K562 (cell line): ENCODE measurements at regions not wholly inside any gene's neighbourhood (a gene's known extent, or its start where the extent isn't known, plus 50 kb on each side); places are given as distances from the start of the nearest gene placed in this dataset.

Experiments used
- ATAC-seq: fragments of 200-7000 bp; cut with Tn5 transposase; 3 replicates; pipeline ENCODE4 v1.9.1; 2020; ENCODE audit warnings: moderate library complexity
- BruUV-seq: library from RNA; stranded (reverse); fragments of 400-500 nt; replicated peaks from 2 replicates; lab custom pipeline; 2021; lab: Mats Ljungman, UMichigan
- CTCF ChIA-PET: fragments of 300-600 bp; formaldehyde crosslinking; extraction: SDS; loops from one replicate; lab custom pipeline; 2021; ENCODE audit warnings: low intra/inter-chr PET ratio; lab: Yijun Ruan, JAX
- POLR2A ChIA-PET: fragments of 300-600, 350-650 bp; sonication (Branson Sonifier 250); formaldehyde crosslinking; extraction: SDS; loops from one replicate; lab custom pipeline; 2021; ENCODE audit warnings: antibody characterized with exemption, inconsistent platforms; lab: Yijun Ruan, JAX
- DNase-seq, 4 experiments: peaks; one replicate each; pipeline versions ENCODE4 v3.0.0 to v3.0.0-alpha.2; 2011 to 2018; ENCODE audit warnings: low spot score in 3 of 4, mixed read lengths in 3 of 4; ENCODE audit errors: extremely low read depth in 1 of 4
- FAIRE-seq: peaks from 2 replicates; lab custom pipeline; 2011; peaks lifted over from hg19 to GRCh38; lab: Jason Lieb, UNC
- H2AFZ ChIP-seq: 2 replicates; pipeline ENCODE4 v1.6.0; 2011; ENCODE audit warnings: low read depth, low read length, control low read depth, inconsistent platforms
- H3K27ac ChIP-seq: fragments of 200-600 bp; 3 replicates; pipeline ENCODE4 v1.8.0; 2011; ENCODE audit warnings: low read depth, mild to moderate bottlenecking, control low read depth, inconsistent platforms, low read length, moderate library complexity, mixed read lengths; ENCODE audit errors: extremely low read depth
- H3K27me3 ChIP-seq, 2 experiments: fragments of 300-600 bp in 1 of 2; 2 replicates in 1 of 2; 3 replicates in 1 of 2; pipeline versions ENCODE4 v1.6.0 to v1.8.0; 2011; ENCODE audit warnings: inconsistent platforms in 2 of 2, low read length in 2 of 2, mild to moderate bottlenecking in 1 of 2, mixed read lengths in 1 of 2, moderate library complexity in 1 of 2; ENCODE audit not compliant: control insufficient read depth in 2 of 2, insufficient read depth in 2 of 2
- H3K36me3 ChIP-seq: fragments of 300-600 bp; 3 replicates; pipeline ENCODE4 v1.8.0; 2011; ENCODE audit warnings: mild to moderate bottlenecking, low read length, inconsistent platforms; ENCODE audit not compliant: control insufficient read depth, insufficient read depth
- H3K4me1 ChIP-seq, 2 experiments: fragments of 200-600 bp in 1 of 2; replicated peaks in 1 of 2; 2 replicates in 1 of 2; 3 replicates in 1 of 2; pipeline versions ENCODE4 v1.5.1 to v1.8.0; 2011; ENCODE audit warnings: inconsistent platforms in 2 of 2, low read length in 2 of 2, mild to moderate bottlenecking in 1 of 2, mixed read lengths in 1 of 2, moderate library complexity in 1 of 2; ENCODE audit not compliant: control insufficient read depth in 2 of 2, insufficient read depth in 2 of 2
- H3K4me2 ChIP-seq: 2 replicates; pipeline ENCODE4 v1.6.1; 2011; ENCODE audit warnings: low read length, control low read depth, inconsistent platforms, mixed read lengths; ENCODE audit not compliant: insufficient read depth
- H3K4me3 ChIP-seq: fragments of 200-600 bp; sonication (generic), shearing (Covaris generic); 2 replicates; pipeline ENCODE4 v1.5.1; 2016; ENCODE audit warnings: control low read depth, inconsistent platforms
- H3K79me2 ChIP-seq: fragments of 200-600 bp; 3 replicates; pipeline ENCODE4 v1.8.0; 2011; ENCODE audit warnings: low read length, inconsistent platforms; ENCODE audit not compliant: control insufficient read depth, insufficient read depth
- H3K9ac ChIP-seq, 2 experiments: 2 replicates each; pipeline versions ENCODE4 v1.6.0 to v1.6.1; 2011; ENCODE audit warnings: low read depth in 2 of 2, low read length in 2 of 2, control low read depth in 1 of 2, inconsistent platforms in 1 of 2, mild to moderate bottlenecking in 1 of 2, mixed read lengths in 1 of 2; ENCODE audit not compliant: insufficient read depth in 1 of 2
- H3K9me1 ChIP-seq: one replicate; pipeline ENCODE4 v1.6.0; 2011; ENCODE audit warnings: inconsistent platforms, mild to moderate bottlenecking, low read length, moderate library complexity; ENCODE audit not compliant: control insufficient read depth, insufficient read depth
- H3K9me3 ChIP-seq: replicated peaks from 2 replicates; pipeline ENCODE4 v1.5.1; 2011; ENCODE audit warnings: low read depth, low read length, inconsistent platforms; ENCODE audit not compliant: control insufficient read depth, insufficient read depth
- H4K20me1 ChIP-seq: replicated peaks from 2 replicates; pipeline ENCODE4 v1.6.1; 2011; ENCODE audit warnings: low read length, inconsistent platforms, mixed read lengths; ENCODE audit not compliant: control insufficient read depth, insufficient read depth
- CHCHD3 ChIP-seq: fragments of 250-450 bp; sonication (Bioruptor Pico); IDR thresholded peaks from 2 replicates; pipeline ENCODE4 v2.1.2; 2022; ENCODE audit warnings: mild to moderate bottlenecking
- CHD1 ChIP-seq: fragments of 200-600 bp; sonication (generic); IDR thresholded peaks from one replicate; pipeline ENCODE4 v1.6.1; 2012; ENCODE audit warnings: mild to moderate bottlenecking, moderate library complexity, low read length, inconsistent platforms
- EWSR1 ChIP-seq: fragments of 450-650 bp; IDR thresholded peaks from 2 replicates; pipeline ENCODE4 v1.6.1; 2018; ENCODE audit warnings: borderline replicate concordance, mild to moderate bottlenecking, low read depth, moderate library complexity; ENCODE audit not compliant: partially characterized antibody
- ZBTB5 ChIP-seq: fragments of 450-650 bp; IDR thresholded peaks from 2 replicates; pipeline ENCODE4 v1.6.1; 2017; ENCODE audit warnings: antibody characterized with exemption
- ZNF589 ChIP-seq: fragments of 200-800 bp; sonication (Bioruptor generic); IDR thresholded peaks from 2 replicates; pipeline ENCODE4 v1.6.1; 2016; ENCODE audit warnings: low read depth, missing genetic modification characterization, missing compliant biosample characterization
- WGBS: fragments of 100-300 bp; shearing (Covaris generic); methylation state at CpG from one replicate; pipeline ENCODE4 v1.1.6; 2016; ENCODE audit warnings: low coverage, mixed read lengths; ENCODE audit not compliant: insufficient coverage; ENCODE audit errors: missing lambda C conversion rate; 5-methylcytosine and 5-hydroxymethylcytosine counted together
- in situ Hi-C: fragments of 300-500 bp; cut with MboI; formaldehyde crosslinking; loops from 4 replicates; pipeline ENCODE4 v1.15.0; 2018; ENCODE audit warnings: inconsistent platforms, mixed read lengths
- intact Hi-C: fragments of 100-400 bp; cut with micrococcal nuclease; formaldehyde crosslinking; loops from 2 replicates; pipeline ENCODE4 v1.14.2; 2022

- H3K9me3 ChIP-seq = no peaks in the 10 kb centered on the region
- DNase-seq = no peak
- H3K4me3 ChIP-seq = no peak overlapping the region
- no peaks in the 10 kb centered on the region for H3K36me3 ChIP-seq
- H4K20me1 ChIP-seq = no peaks in the 10 kb centered on the region
- no peaks in the 10 kb centered on the region for H3K79me2 ChIP-seq
- H3K4me1 ChIP-seq = peaks cover 0 to 14% of the 10 kb centered on the region in 2 experiments; a peak in 3 of 5 replicates
- no peak for ATAC-seq
- H3K27me3 ChIP-seq = no peaks in the 10 kb centered on the region
- no peak overlapping the region for H3K27ac ChIP-seq
- WGBS = 71% methylated on average over 1 of the region's 1 CpG
- FAIRE-seq = no peak
- no peaks in the 10 kb centered on the region for H3K9me1 ChIP-seq
- intact Hi-C loops (no loop called here), in situ Hi-C loops (no loop called here)
- no peak overlapping the region for H2AFZ ChIP-seq
- H3K9ac ChIP-seq = no peak overlapping the region
- BruUV-seq = no TSS peak
- H3K4me2 ChIP-seq = no peak overlapping the region
- ChIA-PET CTCF (no interaction called here), POLR2A (no interaction called here)
- TF ChIP-seq CHCHD3 (no peak), ZNF589 (no peak), ZBTB5 (no peak), EWSR1 (no peak), CHD1 (no peak)
- TF ChIP-seq, all 486 proteins: peak for 0
Observed at GRCh38 chr1:101121504-101121903, 95.9 kb upstream of the DPH5 start.
